ENCODE measurements at regions not wholly inside any gene's neighbourhood (a gene's known extent, or its start where the extent isn't known, plus 50 kb on each side); places are given as distances from the start of the nearest gene placed in this dataset.
A peak's percentile ranks its signal among the peaks of the same experiment; 100 is the strongest.
"Not testable (repeated sequence)": the region's sequence is repeated elsewhere in the genome, so short reads cannot be mapped to it uniquely, and the experiment has no call there.

- H3K4me1 ChIP-seq (replicated peaks in 1 of 2): no peaks in the 10 kb centered on the region
- no peaks in the 10 kb centered on the region for H3K27me3 ChIP-seq
- no peak overlapping the region for H3K27ac ChIP-seq
- TF ChIP-seq POLR2A (IDR thresholded peaks at IDR 0.05) (no peak), CTCF (IDR thresholded peaks at IDR 0.05) (no peak)
- intact Hi-C loops (cut with DNase I): no loop called here
- no peak for DNase-seq
- H3K4me3 ChIP-seq: no peak overlapping the region
- H3K36me3 ChIP-seq (replicated peaks in 1 of 2): no peaks in the 10 kb centered on the region
- H3K9me3 ChIP-seq (replicated peaks in 1 of 3): no peaks in the 10 kb centered on the region
Measured at GRCh38 chr2:57488061-57488460, 558.5 kb upstream of the VRK2 start.

- no peak for DNase-seq
- no peaks in the 10 kb centered on the region for H3K36me3 ChIP-seq (replicated peaks in 1 of 2)
- WGBS, 4 donors: 71 to 88% (median 83%) methylated on average over 1 of the region's 1 CpG
- no peak for TF ChIP-seq CTCF (IDR thresholded peaks at IDR 0.05)
- no peak for TF ChIP-seq POLR2A (IDR thresholded peaks at IDR 0.05)
- H3K27ac ChIP-seq: no peak overlapping the region
- intact Hi-C loops (cut with DNase I): loop anchor here in 1 of 2 donors (10.0 kb wide), 1 partner anchor 116 kb away; no protein-coding TSS in a partner anchor
- H3K4me1 ChIP-seq (replicated peaks in 1 of 2): no peaks in the 10 kb centered on the region
- H3K9me3 ChIP-seq (replicated peaks in 1 of 3): no peaks in the 10 kb centered on the region
- no peaks in the 10 kb centered on the region for H3K27me3 ChIP-seq
- H3K4me3 ChIP-seq: no peak overlapping the region
Measured at GRCh38 chr2:57490741-57491140, 555.9 kb upstream of the VRK2 start.

- Histone ChIP-seq H3K27me3 (no peaks in the 10 kb centered on the region), H3K4me3 (no peak overlapping the region), H3K4me1 (replicated peaks in 1 of 2) (no peaks in the 10 kb centered on the region), H3K9me3 (replicated peaks in 1 of 3) (no peaks in the 10 kb centered on the region), H3K36me3 (replicated peaks in 1 of 2) (no peaks in the 10 kb centered on the region), H3K27ac (no peak overlapping the region)
- TF ChIP-seq CTCF (IDR thresholded peaks at IDR 0.05): no peak
- TF ChIP-seq POLR2A (IDR thresholded peaks at IDR 0.05): no peak
- DNase-seq: no peak
- 84 to 93% (median 89%) methylated on average over 3 of the region's 3 CpGs for WGBS, 4 donors
- intact Hi-C loops (cut with DNase I): loop anchor here in 1 of 2 donors (10.0 kb wide), 1 partner anchor 116 kb away; no protein-coding TSS in a partner anchor
Measured at GRCh38 chr2:57491213-57491612, 555.4 kb upstream of the VRK2 start.

GRCh38 chr2:57493966-57494365 lies 552.6 kb upstream of the VRK2 start:
- H3K4me1 ChIP-seq (replicated peaks in 1 of 2); H3K27me3 ChIP-seq; DNase-seq; H3K4me3 ChIP-seq; H3K9me3 ChIP-seq (replicated peaks in 1 of 3); H3K36me3 ChIP-seq (replicated peaks in 1 of 2); H3K27ac ChIP-seq: not testable (repeated sequence)
- intact Hi-C loops (cut with DNase I): loop anchor here in 1 of 2 donors (10.0 kb wide), 1 partner anchor 119 kb away; no protein-coding TSS in a partner anchor
- 76 to 89% (median 86%) methylated on average over 4 of the region's 4 CpGs for WGBS, 4 donors

GRCh38 chr2:57497489-57498096 lies 549.0 kb upstream of the VRK2 start:
- intact Hi-C loops (cut with DNase I): loop anchor here in 1 of 2 donors (10.0 kb wide), 1 partner anchor 123 kb away; no protein-coding TSS in a partner anchor
- peak; percentile 43 to 81 (median 61) for DNase-seq
- H3K27me3 ChIP-seq: no peaks in the 10 kb centered on the region
- no peaks in the 10 kb centered on the region for H3K4me1 ChIP-seq (replicated peaks in 1 of 2)
- 18 to 24% (median 21%) methylated on average over 3 of the region's 3 CpGs for WGBS, 4 donors
- H3K27ac ChIP-seq: no peak overlapping the region
- no peak overlapping the region for H3K4me3 ChIP-seq
- H3K9me3 ChIP-seq (replicated peaks in 1 of 3): no peaks in the 10 kb centered on the region
- H3K36me3 ChIP-seq (replicated peaks in 1 of 2): no peaks in the 10 kb centered on the region
- peak; percentile 61 to 85 (median 80) for TF ChIP-seq CTCF (IDR thresholded peaks at IDR 0.05)
- TF ChIP-seq POLR2A (IDR thresholded peaks at IDR 0.05): no peak
